Vagina (tissue), 2 donors: ENCODE measurements at regions not wholly inside any gene's neighbourhood (a gene's known extent, or its start where the extent isn't known, plus 50 kb on each side); places are given as distances from the start of the nearest gene placed in this dataset.

Source experiments
- POLR2AphosphoS5 ChIP-seq, 2 donors: sonication (generic); formaldehyde crosslinking; IDR thresholded peaks; one replicate each; pipeline ENCODE4 v1.9.0; 2017; ENCODE audit warnings: antibody characterized with exemption in 2 of 2, mild to moderate bottlenecking in 2 of 2, low read depth in 1 of 2; ENCODE audit not compliant: insufficient read depth in 1 of 2
- TF ChIP-seq, protein P1 (sequence below), 3 experiments: fragments of 450-650 bp in 2 of 3; fragments of 200-600 bp in 1 of 3; sonication (generic) in 1 of 3; IDR thresholded peaks; one replicate each; pipeline ENCODE4 v1.5.1; 2017 to 2019; ENCODE audit warnings: antibody characterized with exemption in 3 of 3, mild to moderate bottlenecking in 2 of 3, moderate library complexity in 2 of 3

DNA sequence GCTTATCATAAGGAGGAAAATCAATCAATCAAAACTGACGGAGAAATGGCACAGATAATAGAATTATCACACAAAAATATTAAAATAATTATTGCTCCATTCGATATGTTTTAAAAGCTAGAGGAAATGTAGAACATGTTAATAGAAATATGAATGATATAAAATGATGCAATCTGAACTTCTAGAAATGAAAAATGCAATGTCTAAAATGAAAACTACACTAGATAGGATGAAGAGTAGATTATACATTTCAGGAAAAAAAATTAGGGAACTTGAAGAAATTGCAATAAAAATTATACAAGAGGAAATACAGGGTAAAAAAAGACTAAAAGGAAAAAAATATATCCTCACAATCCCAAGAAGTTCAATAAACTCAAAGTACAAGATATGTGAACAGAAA is 80.2 kb upstream of the TP63 start:
- TF ChIP-seq, protein P1, sequence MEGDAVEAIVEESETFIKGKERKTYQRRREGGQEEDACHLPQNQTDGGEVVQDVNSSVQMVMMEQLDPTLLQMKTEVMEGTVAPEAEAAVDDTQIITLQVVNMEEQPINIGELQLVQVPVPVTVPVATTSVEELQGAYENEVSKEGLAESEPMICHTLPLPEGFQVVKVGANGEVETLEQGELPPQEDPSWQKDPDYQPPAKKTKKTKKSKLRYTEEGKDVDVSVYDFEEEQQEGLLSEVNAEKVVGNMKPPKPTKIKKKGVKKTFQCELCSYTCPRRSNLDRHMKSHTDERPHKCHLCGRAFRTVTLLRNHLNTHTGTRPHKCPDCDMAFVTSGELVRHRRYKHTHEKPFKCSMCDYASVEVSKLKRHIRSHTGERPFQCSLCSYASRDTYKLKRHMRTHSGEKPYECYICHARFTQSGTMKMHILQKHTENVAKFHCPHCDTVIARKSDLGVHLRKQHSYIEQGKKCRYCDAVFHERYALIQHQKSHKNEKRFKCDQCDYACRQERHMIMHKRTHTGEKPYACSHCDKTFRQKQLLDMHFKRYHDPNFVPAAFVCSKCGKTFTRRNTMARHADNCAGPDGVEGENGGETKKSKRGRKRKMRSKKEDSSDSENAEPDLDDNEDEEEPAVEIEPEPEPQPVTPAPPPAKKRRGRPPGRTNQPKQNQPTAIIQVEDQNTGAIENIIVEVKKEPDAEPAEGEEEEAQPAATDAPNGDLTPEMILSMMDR (IDR thresholded peaks at IDR 0.05): no peak
- no peak for TF ChIP-seq POLR2AphosphoS5 (IDR thresholded peaks at IDR 0.05; ENCODE audit: insufficient read depth in 1 of 2, low read depth in 1 of 2)
